NCI-H524 treated with DMSO at 0.1 percent for 48 hours (cell line): ENCODE measurements at regions not wholly inside any gene's neighbourhood (a gene's known extent, or its start where the extent isn't known, plus 50 kb on each side); places are given as distances from the start of the nearest gene placed in this dataset.
"Not testable (repeated sequence)": the region's sequence is repeated elsewhere in the genome, so short reads cannot be mapped to it uniquely, and the experiment has no call there.

Source experiments
- DNase-seq: peaks from one replicate; lab custom pipeline; 2025; lab: John Stamatoyannopoulos, UW

GRCh38 chr6:147973806-147974205 lies 368.8 kb upstream of the SASH1 start:
- DNase-seq = no peak

DNA sequence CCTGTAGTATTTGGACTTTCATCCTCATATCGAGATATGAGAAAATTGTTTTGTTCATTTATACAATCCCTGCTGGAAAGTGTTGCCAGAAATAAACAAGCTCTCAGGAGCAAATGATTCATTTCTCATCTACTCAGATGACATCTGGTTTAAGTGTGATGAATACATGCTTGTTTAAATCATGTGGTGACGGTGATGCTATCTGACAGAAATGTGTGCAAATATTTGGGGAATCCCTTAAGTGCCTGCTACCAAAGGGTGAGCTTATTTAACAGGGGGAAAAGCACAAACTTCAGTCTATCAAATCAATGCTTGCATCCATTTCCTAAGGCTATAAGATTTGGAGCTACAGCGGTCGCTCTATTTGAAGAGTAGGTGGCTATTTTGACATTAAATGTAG lies 368.3 kb upstream of the SASH1 start:
- no peak for DNase-seq

GRCh38 chr6:147977851-147978465 lies 364.7 kb upstream of the SASH1 start:
- DNase-seq = no peak

GRCh38 chr6:147979966-147980365 lies 362.7 kb upstream of the SASH1 start:
- no peak for DNase-seq

DNA sequence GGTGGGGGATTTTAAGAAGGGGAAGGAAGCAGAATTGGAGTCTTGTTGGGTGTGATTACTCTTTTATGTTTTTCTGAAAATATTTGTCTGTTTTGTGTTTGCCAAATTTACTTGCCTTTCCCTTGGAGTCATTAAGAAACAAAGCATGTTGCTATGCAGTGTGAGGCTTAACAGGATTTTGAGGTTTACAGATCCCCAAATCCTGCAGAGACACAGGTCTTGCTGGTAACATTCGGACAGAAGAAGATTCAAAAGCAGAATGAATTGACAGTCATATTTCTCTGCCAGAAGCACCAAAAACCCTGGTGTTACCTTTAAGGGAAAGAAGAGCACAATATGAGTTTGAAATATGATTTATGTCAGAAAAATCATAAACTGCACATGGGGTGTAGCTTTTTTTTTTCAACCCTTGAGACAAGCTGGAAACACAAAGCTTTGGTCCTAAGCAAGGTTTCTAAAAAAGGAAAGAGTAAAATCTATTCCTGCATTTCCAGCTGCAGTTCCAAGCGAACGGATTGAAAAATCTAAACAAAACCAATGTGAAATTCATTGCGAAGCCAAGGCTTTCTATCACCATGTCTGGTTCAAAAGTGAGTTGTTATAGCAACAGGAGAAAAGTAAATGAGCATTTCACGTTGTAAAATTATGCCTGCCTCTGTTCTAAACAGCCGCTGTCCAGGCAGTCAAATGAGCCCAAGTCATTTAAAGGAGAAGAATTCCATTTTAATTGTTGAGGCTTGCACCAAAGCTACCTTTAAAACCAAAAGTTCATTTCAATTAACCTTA lies 358.9 kb upstream of the SASH1 start:
- DNase-seq = no peak

GRCh38 chr6:147986846-147987245 lies 355.8 kb upstream of the SASH1 start:
- DNase-seq = peak; percentile 19

- no peak for DNase-seq
These were observed 352.5 kb upstream of the SASH1 start for GRCh38 chr6:147990159-147990558.

GRCh38 chr6:147991961-147992360 lies 350.7 kb upstream of the SASH1 start:
- DNase-seq = no peak

- DNase-seq = no peak
These were observed 343.6 kb upstream of the SASH1 start for GRCh38 chr6:147999001-147999540.

DNA sequence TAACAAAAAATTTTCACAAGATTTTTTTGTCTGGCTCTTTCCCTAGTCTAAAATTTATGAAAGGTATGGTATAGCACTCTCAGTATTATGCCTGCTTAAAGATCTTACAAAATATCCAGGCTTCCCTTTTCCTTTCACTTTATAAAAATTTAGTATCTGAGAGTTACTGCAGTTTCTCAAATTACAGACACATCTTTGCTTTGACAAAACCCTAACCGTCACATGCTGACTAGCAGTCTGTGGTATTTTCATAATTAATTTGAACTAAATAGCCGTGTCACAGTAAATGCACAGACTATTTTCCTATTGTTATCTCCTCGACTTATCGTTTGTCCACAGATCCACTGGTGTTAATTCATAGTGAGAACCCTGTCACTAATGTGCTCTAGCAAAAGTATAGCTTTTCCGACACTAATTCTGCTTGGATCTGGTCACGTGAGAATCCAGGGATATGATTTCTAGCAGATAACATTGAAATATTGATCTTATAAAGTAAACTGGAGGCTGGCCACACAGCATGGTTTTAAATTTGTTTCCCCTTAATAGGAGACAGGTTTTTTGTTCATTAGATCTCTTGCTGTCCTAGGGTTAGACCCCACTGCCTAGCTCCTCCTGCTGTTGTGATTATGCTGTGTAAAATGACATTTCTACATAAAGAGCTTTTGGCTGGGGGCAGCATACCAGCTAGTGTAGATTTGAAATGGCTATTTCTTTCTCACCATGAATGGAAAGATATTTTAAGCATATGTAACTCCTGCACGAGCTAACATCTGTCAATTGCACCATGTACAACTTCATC lies 340.6 kb upstream of the SASH1 start:
- no peak for DNase-seq

DNA sequence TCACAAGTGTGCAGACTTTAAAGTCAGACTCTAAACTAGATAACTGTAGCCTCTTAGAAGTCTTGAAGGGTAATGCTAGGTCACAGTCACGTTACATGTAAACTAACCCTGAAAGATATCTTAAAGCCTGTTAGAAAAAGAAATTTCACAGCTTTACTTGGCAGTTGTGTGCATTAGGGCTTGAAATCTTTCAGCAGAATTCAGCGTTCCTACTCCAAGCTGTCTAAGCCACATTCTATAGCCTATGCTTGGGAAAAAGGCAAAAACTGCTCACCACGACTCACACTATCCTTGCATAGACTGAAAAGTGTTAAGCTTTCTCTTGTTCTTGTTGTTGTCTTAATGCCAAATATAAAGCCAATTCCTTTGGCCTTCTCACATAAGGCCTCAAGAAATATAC lies 338.0 kb upstream of the SASH1 start:
- DNase-seq = no peak

DNA sequence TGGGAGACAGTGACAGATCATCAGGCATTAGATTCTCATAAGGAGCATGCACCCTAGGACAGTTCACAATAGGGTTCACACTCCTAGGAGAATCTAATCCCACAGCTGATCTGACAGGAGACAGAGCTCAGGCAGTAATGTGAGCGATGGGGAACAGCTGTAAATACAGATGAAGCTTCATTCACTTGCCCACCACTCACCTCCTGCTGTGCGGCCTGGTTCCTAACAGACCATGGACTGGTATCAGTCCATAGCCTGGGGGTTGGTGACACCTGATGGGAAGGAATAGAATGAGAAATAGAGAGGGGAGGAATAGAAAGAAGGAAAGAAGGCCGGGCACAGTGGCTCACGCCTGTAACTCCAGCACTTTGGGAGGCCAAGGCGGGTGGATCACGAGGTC lies 336.8 kb upstream of the SASH1 start:
- no peak for DNase-seq

GRCh38 chr6:148010516-148010915 lies 332.1 kb upstream of the SASH1 start:
- DNase-seq = not testable (repeated sequence)

GRCh38 chr6:148016013-148016412 lies 326.6 kb upstream of the SASH1 start:
- DNase-seq = no peak

DNA sequence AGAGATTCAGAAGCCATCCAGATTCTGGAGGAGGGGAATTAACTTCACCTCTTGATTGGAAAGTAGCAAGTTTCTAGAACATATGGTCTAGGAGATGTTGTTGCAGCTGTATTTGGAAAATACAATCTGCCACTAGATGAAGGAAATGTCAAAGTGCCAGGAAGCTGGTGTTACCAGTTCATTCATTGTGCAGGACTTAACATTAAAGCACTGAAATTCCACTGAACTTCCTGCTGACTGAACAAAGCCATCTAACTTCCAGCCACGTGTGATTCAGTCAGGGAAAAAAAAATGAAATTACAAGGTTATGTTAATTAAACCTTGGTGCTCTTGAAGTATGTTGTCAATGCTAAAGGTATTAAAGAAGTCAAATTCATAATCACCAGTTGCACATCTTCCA lies 321.5 kb upstream of the SASH1 start:
- no peak for DNase-seq

DNA sequence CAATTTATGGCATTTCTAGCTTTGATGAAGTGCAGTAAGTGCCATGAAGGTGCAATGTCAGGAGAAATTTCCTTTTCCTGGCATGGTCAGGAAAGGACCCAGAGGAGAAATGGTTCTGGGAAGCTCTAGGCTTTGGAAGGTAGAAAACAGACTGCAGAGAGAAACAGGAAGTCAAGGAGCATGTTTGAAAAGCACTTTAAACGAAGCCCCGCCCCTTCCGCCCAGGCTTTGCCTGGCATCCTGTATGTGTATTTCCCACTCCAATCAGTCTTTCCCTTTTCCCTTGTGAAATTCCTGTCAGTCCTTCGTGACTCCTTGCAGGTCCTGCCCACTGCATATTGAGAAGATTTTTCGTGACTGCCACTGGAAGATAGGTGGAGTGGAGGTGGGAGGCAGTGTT lies 320.9 kb upstream of the SASH1 start:
- DNase-seq = no peak

DNA sequence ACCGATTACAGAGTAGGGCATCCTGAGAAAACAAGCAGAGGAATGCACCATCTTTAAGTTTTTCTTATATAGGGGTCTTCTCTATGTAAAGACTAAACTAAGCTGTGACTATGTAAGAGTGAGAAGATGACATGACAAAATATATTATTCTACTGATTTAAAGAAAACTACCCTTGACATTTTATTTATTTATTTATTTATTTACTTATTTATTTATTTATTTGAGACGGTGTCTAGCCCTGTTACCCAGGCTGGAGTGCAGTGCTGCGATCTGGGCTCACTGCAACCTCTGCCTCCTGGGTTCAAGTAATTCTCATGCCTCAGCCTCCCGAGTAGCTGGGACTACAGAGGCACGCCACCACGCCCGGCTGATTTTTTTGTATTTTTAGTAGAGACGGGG lies 320.4 kb upstream of the SASH1 start:
- not testable (repeated sequence) for DNase-seq

DNA sequence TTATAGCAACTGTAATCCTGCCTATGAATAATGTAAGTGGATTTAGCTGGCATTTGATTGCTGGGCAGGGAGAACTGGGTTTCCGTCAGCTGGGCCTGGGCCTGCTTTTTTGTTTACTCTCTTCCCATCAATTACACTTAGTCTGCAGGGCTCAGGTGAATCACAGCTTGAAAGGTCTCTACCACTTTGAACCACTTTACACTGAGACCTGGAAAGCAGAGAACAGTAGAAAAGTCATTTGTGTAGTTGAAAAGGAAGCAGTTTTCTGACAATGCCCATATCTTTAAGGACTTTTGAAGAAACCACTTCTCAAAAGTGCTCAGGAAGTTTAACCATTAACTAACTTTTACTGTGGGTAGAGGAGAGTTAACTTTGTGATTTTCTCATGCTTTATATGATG lies 315.4 kb upstream of the SASH1 start:
- no peak for DNase-seq

DNA sequence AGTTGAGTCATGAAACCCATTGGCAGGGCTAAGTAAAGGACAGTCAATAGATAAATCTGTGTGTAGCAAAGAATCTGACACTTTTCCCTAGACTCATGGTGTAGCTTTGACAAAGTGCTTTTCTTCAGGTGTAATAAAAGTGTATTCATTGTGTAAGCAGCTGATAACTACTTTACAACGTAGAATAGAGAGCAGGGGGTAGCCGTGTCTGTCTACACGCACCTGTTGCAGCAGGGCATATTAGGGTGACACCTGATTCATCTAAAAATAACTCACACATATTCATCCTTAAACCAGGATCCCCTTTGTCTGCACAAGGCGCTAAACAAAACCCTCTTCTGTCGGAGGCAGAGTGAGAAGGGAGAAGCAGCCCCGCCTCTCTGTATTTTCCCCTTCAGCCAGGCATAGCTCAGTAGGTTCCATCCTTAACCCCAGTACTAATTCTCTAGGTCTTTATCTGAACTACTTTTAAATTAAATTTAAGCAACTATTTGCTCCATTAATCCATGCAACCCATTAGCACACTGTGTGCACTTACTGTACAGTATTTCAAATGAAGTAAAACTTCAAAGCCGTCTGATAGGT lies 306.7 kb upstream of the SASH1 start:
- no peak for DNase-seq

DNA sequence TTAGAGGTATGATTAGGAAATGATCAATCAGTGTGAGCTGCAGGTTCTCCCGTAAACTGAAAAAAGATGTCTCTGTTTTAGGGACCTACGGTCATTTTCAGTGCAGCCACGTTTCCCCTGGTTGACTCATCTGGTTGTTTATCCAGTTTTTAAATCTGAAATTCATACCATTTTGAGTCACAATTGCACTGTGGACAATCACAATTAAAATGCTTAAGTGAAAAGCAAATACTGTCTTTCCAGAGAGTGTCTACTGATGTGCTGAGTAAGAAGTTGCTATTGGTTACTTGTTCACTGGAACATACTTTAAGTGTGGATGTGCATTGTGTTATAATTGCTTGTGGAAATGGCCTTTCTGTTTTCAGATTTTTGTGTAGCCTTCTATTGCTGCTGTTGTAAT lies 305.1 kb upstream of the SASH1 start:
- DNase-seq = no peak

- no peak for DNase-seq
These were observed 301.1 kb upstream of the SASH1 start for GRCh38 chr6:148041546-148041945.

DNA sequence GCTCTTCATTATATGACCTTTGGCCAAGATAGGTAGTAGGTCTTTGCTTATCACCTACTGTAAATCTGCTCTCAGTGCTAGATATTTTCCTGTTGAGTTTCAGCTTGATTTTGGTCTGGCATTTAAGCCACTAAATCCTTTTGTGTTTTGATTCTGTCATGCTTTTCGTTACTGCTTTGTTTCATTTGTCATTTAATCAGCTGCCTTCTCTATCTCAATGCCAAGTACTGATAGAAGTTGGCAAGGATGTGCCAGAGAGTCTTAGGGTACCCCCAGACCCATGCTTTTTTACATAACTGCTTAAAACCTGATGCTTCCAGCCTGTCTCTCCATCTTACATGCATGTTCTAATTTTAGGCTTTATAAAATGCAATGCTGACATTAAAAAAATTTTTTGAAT lies 300.1 kb upstream of the SASH1 start:
- DNase-seq = no peak
